NCI-H524 treated with DMSO at 0.1 percent for 48 hours (cell line): ENCODE measurements at regions not wholly inside any gene's neighbourhood (a gene's known extent, or its start where the extent isn't known, plus 50 kb on each side); places are given as distances from the start of the nearest gene placed in this dataset.
"Not testable (repeated sequence)": the region's sequence is repeated elsewhere in the genome, so short reads cannot be mapped to it uniquely, and the experiment has no call there.

Experiments
- DNase-seq: peaks from one replicate; lab custom pipeline; 2025; lab: John Stamatoyannopoulos, UW

DNA sequence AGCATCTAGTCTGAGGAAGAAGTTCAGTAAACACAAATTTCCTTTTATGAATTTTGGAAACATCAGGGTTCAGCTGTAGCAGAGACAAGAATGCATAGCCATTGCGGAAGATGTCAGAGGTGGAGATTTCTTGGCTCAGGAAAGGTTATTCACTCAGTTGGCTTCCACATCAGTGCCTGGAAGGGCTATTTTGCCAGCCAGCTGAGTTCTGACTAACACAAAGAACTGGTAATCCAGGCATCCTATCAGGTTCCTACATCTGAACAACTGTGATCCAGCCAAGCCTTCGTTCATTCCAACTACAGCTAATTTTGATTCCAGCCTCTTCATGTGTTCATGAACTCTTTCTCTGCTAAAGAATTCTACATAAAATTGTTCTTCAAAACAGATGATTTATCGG, 965.6 kb downstream of the XPNPEP1 start:
- DNase-seq = no peak

DNA sequence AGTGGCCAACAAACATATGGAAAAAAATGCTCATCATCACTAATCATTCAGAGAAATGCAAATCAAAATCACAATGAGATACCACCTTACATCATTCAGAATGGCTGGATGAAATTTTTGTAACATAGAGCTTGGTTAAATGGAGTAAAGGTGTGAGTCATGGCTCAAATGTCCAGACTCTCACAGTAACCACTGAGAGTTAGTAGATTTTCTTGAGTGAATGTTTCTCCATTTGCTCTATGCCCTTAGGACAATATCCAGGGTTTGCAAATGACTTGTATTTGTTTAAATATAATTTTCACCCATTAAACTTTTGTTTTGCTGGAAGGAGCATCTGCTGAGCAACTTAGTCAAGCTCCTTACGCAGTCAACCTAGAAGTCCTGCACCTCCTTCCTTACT, 967.2 kb downstream of the XPNPEP1 start:
- no peak for DNase-seq

DNA sequence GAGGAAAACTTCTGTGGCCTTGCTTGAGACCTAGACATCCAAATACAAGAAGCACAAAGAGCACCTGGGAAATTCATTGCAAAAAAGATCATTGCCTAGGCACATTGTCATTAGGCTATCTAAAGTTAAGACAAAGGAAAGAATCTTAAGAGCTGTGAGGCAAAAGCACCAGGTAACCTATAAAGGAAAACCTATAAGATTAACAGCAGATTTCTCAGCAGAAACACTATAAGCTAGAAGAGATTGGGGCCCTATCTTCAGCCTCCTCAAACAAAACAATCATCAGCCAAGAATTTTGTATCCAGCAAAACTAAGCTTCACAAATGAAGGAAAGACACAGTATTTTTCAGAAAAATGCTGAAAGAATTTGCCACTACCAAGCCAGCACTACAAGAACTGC, 1003.3 kb downstream of the XPNPEP1 start:
- DNase-seq = not testable (repeated sequence)

DNA sequence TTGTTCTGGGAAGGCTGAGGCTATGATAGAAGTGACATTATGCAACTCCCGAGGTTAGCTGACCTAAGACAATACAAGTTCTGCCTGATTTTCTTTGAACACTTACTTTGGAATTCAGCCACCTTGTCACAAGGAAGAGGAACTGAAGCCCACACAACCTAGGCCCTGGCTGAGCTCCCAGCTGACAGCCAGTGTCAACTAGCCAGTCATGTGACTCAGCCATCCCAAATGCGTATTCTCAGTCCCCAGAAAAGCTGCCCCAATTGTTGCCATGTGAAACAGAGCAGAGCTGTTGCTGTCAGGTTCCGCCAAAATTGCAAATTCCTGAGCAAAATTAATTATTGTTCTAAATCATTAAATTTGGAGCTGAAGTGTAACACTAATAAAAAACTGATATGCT, 1010.0 kb downstream of the XPNPEP1 start:
- no peak for DNase-seq

DNA sequence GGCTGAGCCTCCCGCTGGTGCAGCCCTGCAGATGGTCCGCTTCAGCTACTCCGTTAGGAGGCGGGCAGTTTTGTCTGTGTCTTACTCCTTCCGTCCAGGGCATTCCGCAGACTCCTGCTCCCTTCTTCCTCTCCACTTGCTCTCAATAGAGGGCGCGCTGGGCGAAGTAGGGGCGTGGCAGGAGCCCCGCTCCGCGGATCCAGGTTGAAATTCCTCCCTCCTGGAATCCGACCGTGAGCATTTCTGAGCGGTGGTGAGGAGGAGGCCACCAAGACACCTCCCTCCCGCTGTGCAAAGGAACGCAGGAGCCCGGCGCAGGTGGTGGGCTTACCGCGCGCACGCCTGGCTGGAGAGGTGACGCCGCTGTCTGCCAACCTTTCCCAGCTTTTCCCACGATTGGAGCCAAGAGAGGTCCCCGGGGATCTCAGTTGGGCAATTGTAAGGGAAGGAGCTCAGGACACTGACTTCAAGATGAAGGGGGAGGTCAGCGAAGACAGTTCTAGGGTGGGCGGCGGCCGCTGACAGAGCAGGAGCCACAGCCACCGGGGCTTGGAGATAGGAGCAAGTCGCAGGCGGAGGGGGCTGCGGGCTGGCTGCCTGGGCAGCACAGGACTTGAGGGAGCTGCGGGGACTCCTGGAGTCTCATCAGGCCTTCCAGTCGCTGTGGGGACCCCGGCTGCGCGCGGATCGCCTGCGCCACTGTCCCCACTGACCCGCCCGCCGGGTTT, 1011.3 kb downstream of the XPNPEP1 start:
- no peak for DNase-seq

DNA sequence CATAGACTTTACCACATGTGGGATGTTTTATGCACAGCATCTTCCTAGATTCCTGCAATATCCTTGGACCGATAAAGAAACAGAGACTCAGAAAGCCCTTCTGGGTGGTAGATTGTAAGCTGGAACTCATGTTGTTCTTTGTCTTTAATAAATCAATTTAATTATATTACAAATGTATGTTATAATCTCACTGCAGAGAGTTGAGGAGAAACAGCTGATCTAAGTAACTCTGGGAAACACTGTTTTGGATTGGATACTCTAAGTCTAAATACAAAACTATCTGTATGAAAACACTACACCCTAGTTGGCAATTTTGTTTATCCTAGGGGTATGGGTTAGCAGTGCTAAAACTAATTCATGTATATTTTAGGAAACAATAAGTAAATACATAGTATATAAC, 1015.2 kb downstream of the XPNPEP1 start:
- DNase-seq = no peak

DNA sequence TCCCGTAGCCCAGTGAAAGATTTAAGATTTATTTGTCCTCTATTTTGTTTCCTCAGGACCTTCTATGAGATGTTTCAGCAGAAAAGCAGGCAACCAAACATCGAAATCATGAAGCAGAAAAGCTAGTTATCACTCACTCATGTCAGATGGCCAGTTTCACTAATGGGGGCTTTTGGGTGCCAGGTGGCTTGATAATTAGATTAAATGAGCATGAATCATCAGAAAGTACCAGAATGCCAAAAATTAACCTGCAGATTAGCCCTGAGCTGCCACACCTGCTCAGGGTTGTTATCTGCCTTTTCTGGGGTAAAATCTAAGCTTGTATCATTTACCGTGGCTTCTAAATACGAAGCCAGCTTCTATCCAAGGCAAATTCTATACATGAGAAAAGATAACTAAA, 1017.5 kb downstream of the XPNPEP1 start:
- DNase-seq = no peak

DNA sequence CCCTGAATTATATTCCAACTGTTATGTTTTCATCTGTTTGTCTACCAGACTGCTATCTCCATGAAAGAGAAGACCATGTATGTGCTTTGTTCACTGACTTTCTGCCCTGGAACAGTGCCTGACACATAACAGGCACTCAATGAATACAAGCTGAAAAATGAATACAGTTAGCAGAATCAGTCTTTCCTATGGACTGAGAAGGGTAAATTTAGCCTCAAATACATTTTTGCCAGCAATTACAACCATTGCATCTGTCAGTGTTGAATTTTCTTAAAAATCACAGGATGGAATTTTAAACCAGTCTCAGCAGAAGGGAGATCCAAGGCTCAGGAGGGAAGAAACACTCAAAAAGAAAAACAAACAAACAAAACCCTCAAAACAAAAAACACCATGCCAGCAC, 1018.1 kb downstream of the XPNPEP1 start:
- no peak for DNase-seq

DNA sequence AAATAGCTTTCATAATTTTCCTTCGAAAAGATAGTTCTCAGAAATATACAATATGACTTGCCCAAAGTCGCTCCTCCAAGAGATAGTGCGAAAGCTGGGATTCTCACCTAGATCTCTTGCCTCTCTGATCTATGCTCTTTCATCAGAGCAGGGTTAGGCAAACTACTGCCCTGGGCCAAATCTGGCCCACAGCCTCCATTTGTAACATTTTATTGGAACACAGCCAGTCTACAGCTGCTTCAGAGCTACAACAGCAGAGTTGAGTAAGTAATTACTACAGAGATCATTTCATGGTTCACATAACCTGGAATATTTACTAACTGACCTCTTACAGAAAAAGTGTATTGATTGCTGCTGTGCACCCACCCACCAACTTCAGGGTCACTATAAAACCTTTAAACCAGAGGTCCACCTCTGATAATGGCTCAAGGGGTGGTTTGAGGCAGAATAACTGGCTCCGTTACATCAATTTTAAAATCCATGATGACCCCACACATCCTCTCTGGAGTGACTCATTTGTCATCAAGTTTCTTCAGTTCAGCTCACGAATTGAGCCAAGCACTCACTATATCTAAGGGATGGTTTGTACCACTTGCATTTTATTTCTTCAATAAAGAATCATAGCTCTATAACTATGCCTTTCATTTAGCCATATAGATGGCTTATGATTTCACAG, 1019.0 kb downstream of the XPNPEP1 start:
- no peak for DNase-seq

DNA sequence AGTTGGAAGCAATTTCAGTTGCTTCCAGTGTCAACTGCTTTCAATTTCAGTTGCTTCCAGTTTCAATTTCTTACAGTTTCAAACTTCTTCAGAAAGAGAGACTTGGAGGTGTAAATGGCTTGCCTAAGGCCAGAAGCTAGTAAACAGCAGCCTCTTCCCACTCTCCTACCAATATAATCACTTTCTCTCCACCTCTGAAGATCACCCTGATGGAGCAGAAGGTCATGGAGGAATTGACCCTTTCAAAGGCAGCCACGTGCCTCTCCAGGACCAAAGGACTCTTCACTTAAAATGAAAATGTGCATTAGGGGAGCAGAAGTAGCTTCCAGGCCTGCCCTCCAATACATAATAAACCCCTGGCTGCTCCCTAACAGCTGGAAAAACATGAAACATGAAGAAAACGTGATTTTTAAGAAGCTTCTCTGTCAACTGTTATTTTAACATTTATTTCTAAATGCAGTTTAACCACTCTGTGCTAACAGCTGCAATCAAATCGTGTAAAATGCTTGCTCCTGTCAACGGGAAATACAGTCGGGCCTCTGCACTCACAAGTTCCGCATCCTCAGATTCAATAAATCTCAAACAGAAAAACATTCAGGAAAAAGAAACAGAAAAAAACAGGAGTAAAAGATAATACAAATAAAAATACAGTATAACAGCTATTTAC, 1020.6 kb downstream of the XPNPEP1 start:
- DNase-seq = no peak

DNA sequence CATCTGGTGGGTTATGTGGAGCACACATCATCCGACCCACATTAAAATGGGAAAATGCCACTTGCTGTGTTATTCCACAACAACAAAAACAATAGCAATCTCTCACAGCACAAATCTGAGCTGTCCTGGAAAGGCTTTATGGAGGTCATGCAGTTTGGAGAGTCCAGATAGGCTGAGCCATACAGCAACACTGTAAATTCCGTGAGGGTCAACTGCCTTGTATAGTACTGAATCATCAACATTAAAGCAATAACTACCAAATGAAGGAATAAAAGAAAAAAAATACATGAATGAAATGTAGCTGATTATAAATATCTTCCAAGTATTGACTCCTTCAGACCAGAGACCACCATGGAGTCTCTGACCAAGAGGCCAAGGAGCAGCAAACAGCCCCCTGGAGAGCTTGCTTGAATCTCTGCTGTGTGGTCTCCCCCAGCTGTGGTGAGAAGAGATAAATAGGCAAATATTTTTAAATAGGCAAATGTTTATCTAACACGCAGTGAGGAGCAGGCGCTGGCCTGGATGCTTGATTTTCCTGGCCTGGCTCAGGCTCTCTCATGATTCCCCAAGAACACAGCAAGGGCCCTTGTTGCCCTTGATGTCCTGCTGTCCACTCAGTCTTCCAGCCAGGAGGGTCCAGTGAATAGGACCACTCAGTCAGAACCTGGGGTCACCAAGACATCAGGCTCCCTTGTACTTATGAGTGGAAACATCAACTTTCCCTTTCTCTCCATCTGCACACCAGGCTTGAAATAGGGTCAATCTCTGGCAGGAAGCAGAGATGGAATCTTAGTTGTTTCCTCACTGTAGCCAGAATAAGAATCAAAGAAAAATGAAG, 1021.3 kb downstream of the XPNPEP1 start:
- DNase-seq = no peak

DNA sequence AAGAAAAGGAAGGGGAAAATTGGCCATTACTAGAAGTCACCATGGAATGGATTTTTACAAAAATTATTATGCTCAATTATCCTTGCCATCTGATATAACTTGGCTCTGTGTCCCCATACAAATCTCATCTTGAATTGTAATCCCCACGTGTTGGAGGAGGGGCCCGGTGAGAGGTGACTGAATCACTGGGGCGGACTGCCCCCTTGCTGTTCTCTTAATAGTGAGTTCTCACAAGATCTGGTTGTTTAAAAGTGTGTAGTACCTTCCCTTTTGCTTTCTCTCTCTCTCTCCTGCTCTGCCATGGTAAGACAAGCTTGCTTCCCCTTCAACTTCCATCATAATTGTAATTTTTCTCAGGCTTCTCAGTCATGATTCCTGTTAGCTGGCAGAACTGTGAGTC, 1023.6 kb downstream of the XPNPEP1 start:
- no peak for DNase-seq

DNA sequence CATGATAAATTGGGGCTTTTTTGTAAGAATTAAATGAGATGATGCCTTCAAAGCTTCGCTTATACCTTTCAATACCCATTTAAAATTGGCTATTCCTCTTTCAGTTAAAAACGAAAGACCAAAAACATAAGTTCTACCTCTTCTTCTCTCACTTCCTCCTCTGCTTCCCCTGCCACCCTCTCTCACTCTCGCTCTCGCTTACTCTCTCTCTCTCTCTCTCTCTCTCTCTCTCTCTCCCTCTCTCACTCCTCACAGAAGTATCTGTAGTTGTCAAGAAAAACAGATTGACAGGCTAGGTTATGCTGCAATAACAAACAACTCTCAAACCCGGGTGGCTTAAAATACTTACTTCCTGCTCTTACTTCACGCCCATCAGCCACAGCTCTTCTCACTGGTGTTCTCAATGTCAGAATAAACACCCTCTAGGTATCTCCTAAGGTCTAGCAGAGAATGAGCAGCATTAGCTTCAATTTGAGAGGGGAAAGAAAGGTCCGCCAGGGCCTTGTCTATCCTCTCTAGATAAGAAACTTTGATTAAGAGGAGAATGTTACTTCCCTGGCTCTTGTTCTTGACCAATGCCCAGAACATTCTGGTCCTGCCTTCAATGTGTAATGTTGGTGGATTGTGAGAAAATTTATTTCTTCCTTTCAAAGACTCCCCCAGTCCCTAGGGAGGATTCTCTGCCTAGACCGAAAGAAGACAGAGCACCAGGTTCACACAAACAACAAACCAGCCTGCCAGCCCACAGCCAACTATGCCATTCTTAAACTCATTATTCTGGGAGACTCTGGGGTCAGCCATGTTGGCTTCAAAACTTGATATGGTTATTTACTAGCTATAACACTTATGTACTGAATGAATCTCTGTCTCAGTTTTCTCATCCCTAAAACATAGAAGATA, 1028.7 kb downstream of the XPNPEP1 start:
- DNase-seq = no peak

DNA sequence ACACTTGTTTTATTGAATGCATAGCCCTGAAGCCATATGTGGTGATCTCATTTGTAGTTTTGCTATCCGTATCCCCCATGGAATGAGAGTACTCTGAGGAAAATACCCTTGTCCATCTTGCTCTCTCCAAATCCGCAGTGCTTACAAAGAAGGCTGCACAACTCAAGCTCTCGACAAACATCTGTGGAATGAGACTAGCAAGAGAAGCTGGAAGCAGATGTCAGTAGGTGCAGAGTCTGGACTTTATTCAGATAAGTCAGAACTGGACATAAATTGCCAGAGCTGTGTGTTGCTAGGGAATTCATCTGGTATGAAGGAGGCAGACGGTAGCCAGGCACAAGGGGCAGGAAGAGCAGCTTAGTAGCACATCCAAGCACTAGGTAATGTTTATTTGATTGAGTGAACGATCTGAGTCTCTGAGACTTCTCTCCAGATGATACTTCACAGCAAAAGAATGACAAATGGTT, 1046.2 kb downstream of the XPNPEP1 start:
- no peak for DNase-seq

DNA sequence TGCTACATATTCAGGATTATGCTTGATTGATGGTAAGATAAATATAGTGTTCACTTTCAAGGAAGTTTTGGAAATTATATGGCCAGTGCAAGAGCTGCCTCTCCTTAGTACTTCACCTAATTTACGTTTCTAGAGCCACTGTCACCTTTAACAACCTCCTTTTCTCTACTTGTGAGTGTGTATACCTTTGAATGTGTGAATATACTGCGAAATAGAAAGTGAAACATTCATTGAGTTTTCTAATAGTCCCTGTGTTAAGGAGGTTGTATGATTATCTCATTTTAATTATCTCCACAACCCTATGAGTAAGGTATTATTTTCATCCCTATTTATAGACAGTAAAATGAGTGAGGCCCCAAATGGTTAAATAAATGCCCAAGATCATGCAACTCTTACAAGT, 1050.5 kb downstream of the XPNPEP1 start:
- DNase-seq = no peak

DNA sequence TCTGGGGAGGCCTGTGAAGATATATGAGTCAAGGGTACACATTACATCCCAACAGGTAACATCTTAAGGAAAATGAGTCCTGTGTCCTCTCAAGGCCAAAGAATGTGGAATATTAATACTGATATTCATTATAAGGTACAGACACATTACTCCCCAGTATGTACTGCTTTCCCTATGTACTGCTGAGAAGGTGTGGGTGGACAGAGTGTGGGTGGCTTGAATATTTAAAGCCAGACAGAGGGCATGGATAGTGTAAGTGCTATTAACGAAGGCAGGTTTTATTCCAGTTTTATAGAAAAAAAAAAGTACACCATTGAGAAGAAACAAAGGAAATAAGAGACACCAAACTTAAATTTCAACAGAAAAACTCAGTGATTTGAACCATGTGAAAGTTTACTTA, 1054.4 kb downstream of the XPNPEP1 start:
- no peak for DNase-seq

DNA sequence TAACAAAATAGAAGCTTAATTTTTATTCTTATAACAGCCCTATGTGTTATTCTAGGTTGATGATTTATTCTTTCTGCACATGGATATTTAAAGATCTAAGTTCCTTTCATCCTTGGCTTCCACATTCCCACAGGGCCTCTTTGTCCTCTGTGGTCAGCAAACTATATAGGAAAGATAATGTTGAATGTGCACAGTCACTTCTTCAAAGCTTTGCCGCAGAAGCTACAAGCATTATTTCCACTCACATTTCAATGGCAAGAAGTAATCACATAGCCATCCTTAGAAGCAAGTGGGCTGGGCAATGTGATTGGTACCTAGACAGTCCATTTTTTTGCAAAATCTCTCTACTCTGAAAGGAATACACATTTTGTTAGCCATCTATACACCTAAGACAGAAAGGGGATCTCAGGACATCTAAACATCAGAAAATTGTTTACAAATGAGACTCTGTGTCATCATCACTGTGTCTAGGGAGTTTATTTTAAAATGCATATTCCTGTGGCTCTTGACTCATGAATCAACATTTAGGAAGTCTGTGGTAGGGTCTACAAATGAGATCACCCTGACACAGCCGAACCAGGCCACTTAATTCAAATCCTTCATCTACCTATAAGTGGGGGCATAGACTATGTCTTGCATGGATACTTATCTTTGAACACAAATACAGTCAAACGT, 1060.5 kb downstream of the XPNPEP1 start:
- DNase-seq = no peak

DNA sequence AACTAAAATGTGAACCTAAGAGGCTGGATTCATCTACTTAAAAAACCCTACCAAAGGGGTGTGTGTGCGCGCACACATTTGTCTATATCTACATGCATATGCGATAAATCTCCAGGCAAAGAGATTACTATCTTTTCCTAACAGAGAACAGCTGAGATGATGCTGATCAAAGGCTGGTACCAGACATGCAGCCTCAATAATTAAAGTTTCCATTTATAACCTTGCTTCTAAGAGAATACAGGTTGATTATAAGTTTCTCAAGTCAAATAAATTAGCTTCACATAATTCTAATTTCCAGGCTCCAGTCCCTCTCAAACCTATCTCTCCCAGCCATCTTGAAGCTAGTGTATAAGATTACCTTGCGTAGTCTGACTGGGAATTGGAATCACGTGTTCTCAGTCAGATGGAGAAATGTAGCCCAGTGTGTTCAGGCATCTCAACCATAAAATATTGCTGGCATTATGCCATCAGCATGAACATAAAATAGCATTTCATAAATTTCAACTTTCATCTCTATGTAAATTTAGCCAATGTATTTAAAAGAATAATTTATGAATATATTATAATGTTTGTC, 1062.0 kb downstream of the XPNPEP1 start:
- no peak for DNase-seq

DNA sequence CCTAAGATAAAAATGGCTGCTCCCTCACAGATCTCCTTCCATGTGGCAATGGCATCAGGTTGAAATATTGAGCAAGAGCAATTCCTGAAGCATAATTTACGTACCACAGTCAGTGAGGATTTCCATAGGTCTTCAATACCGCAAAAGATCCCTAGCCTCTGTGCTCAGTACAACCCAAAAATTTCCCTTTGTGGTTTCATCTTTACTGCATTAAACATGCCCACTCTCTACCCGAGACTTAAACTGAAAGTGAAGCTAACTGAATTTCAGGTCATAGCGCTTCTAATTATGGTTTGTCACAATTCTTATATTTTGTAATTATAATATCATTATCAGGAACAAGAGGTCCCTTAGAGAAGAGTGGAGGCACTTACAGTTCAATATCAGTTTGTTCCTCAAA, 1071.1 kb downstream of the XPNPEP1 start:
- no peak for DNase-seq

DNA sequence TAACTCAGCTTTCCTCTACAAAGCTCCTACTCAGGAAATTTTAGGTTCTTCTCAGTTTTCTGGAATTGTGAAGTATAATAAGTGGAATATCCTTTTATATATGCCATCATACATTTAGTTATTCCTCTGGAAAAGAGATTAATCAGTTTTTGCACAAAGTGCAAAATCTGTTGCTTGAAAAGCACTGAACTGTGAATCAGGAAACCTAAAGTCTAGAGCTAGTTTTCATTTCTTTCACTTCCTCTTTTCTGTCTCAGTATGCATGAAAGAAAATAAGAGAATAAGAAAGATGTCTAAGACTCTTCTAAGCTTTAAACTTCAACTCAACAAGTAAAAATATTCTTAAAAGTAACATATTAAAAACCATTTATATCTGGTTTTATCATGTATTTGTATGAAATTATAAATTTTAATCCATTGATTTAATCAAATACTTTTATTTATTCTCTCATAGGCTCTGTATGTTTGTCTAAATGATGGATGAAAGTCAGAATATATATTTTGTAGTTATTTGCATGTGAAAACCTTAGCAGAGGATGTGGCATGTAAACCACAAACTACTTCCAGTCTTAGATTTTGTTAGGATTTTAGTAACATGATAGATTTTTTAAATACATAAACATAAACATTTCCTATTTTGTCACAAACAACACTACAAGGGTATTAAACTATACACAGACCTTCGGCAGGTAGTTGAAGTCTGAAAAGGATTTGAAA, 1073.0 kb downstream of the XPNPEP1 start:
- DNase-seq = no peak
